DOHH2 (cell line): ENCODE measurements at regions not wholly inside any gene's neighbourhood (a gene's known extent, or its start where the extent isn't known, plus 50 kb on each side); places are given as distances from the start of the nearest gene placed in this dataset.

Experiments
- H3F3A ChIP-seq: fragments of 200-600 bp; sonication (generic), shearing (Covaris generic); 2 replicates; pipeline ENCODE4 v1.6.0; 2016; ENCODE audit warnings: antibody characterized with exemption, mild to moderate bottlenecking; ENCODE audit not compliant: control insufficient read depth, insufficient read depth
- H3K27ac ChIP-seq: fragments of 200-600 bp; sonication (generic); 2 replicates; pipeline ENCODE4 v1.5.1; 2014; ENCODE audit warnings: low read depth, mild to moderate bottlenecking, low read length, moderate library complexity
- H3K27me3 ChIP-seq: fragments of 200-600 bp; sonication (generic); 2 replicates; pipeline ENCODE4 v1.6.1; 2014; ENCODE audit warnings: mild to moderate bottlenecking, low read length, mixed read lengths; ENCODE audit not compliant: control insufficient read depth
- H3K36me3 ChIP-seq: fragments of 200-600 bp; sonication (generic); 2 replicates; pipeline ENCODE4 v1.6.1; 2014; ENCODE audit warnings: mild to moderate bottlenecking, low read length, moderate library complexity, mixed read lengths; ENCODE audit not compliant: control insufficient read depth
- H3K4me1 ChIP-seq: fragments of 200-600 bp; sonication (generic); 2 replicates; pipeline ENCODE4 v1.6.1; 2014; ENCODE audit warnings: mild to moderate bottlenecking, low read length, mixed read lengths; ENCODE audit not compliant: control insufficient read depth
- H3K4me2 ChIP-seq: fragments of 200-600 bp; sonication (generic); 2 replicates; pipeline ENCODE4 v1.6.0; 2014; ENCODE audit warnings: mild to moderate bottlenecking, low read length, moderate library complexity
- H3K4me3 ChIP-seq: fragments of 200-600 bp; sonication (generic); 2 replicates; pipeline ENCODE4 v1.5.1; 2014; ENCODE audit warnings: mild to moderate bottlenecking, low read length, mixed read lengths
- H3K79me2 ChIP-seq: fragments of 200-600 bp; sonication (generic); 2 replicates; pipeline ENCODE4 v1.6.1; 2014; ENCODE audit warnings: mild to moderate bottlenecking, low read length, mixed read lengths; ENCODE audit not compliant: control insufficient read depth
- H3K9me2 ChIP-seq: fragments of 200-600 bp; sonication (generic); replicated peaks from 2 replicates; pipeline ENCODE4 v1.6.1; 2014; ENCODE audit warnings: mild to moderate bottlenecking, low read length, mixed read lengths; ENCODE audit not compliant: control insufficient read depth
- H3K9me3 ChIP-seq: fragments of 200-600 bp; sonication (generic); 2 replicates; pipeline ENCODE4 v1.6.1; 2014; ENCODE audit warnings: antibody characterized with exemption, low read length, mixed read lengths; ENCODE audit not compliant: control insufficient read depth, insufficient read depth
- H4K20me1 ChIP-seq: fragments of 200-600 bp; sonication (generic); 2 replicates; pipeline ENCODE4 v1.6.0; 2014; ENCODE audit warnings: low read depth, mild to moderate bottlenecking, antibody characterized with exemption, low read length, moderate library complexity; ENCODE audit not compliant: control insufficient read depth, insufficient read depth
- EZH2phosphoT487 ChIP-seq: fragments of 200-600 bp; sonication (generic); IDR thresholded peaks from 2 replicates; pipeline ENCODE4 v1.6.1; 2017; ENCODE audit warnings: borderline replicate concordance, mild to moderate bottlenecking, antibody characterized with exemption, low read length, moderate library complexity, mixed read lengths
- TF ChIP-seq, protein P1 (sequence below): fragments of 200-600 bp; sonication (generic); IDR thresholded peaks from one replicate; pipeline ENCODE4 v1.5.1; 2014; ENCODE audit warnings: antibody characterized with exemption, mild to moderate bottlenecking, low read depth, low read length; ENCODE audit not compliant: poor library complexity, severe bottlenecking

DNA sequence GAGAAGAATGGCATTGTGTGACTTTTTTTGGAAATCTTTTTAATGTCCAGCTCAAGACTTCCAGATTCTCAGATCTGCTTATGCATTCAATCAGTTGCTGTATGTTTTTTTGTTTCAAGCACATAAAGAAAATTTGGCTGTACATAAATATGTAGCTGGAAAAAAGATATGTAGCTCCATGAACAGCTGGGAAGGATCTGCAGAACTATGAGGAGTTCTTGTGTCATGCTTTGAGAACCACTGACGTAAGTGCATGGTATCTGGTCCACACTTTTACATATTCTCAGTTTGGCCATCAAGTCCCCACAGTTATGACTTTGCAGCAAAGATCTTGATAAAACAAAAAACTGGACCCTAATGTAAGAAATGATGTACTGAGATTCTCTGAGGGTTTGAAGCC lies 165.9 kb downstream of the KIT start:
- no peak overlapping the region for H3K27ac ChIP-seq
- no peak for TF ChIP-seq EZH2phosphoT487
- TF ChIP-seq, protein P1, sequence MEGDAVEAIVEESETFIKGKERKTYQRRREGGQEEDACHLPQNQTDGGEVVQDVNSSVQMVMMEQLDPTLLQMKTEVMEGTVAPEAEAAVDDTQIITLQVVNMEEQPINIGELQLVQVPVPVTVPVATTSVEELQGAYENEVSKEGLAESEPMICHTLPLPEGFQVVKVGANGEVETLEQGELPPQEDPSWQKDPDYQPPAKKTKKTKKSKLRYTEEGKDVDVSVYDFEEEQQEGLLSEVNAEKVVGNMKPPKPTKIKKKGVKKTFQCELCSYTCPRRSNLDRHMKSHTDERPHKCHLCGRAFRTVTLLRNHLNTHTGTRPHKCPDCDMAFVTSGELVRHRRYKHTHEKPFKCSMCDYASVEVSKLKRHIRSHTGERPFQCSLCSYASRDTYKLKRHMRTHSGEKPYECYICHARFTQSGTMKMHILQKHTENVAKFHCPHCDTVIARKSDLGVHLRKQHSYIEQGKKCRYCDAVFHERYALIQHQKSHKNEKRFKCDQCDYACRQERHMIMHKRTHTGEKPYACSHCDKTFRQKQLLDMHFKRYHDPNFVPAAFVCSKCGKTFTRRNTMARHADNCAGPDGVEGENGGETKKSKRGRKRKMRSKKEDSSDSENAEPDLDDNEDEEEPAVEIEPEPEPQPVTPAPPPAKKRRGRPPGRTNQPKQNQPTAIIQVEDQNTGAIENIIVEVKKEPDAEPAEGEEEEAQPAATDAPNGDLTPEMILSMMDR, result no peak
- no peak overlapping the region for H3K4me3 ChIP-seq
- H3K79me2 ChIP-seq, result no peaks in the 10 kb centered on the region
- H4K20me1 ChIP-seq, result no peaks in the 10 kb centered on the region
- H3K4me2 ChIP-seq, result no peak overlapping the region
- H3K9me2 ChIP-seq, result no peaks in the 10 kb centered on the region
- H3F3A ChIP-seq, result no peaks in the 10 kb centered on the region
- H3K36me3 ChIP-seq, result no peaks in the 10 kb centered on the region
- H3K4me1 ChIP-seq, result no peaks in the 10 kb centered on the region
- no peaks in the 10 kb centered on the region for H3K9me3 ChIP-seq
- H3K27me3 ChIP-seq, result no peaks in the 10 kb centered on the region

GRCh38 chr4:54819034-54819433 lies 161.3 kb downstream of the KIT start:
- Histone ChIP-seq H3K4me1 (no peaks in the 10 kb centered on the region), H3K79me2 (no peaks in the 10 kb centered on the region), H3K9me3 (no peaks in the 10 kb centered on the region), H3K4me3 (no peak overlapping the region), H3K4me2 (no peak overlapping the region), H3K36me3 (no peaks in the 10 kb centered on the region), H3K9me2 (no peaks in the 10 kb centered on the region), H3K27ac (no peak overlapping the region), H4K20me1 (no peaks in the 10 kb centered on the region), H3F3A (no peaks in the 10 kb centered on the region), H3K27me3 (no peaks in the 10 kb centered on the region)
- TF ChIP-seq, protein P1, result no peak
- TF ChIP-seq EZH2phosphoT487, result no peak

DNA sequence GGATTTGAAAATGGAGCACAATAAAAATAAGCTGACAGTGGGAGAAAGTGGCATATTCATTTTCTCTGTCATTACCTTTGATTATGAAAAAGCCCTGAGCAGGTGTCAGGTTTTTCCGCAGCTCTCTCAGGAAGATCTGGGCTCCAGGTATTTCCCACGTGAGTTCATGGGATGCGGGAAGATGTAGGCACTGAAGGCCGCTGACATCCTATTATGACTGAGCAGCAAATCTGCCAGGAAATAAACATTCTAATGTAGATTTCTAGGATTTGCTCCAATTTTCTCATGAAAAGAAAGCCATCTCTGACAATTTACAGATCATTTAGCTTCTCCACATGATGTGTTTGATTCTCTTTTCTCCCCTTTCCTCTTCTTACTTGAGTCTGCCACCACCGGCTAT lies 160.7 kb downstream of the KIT start:
- H3K27ac ChIP-seq, result no peak overlapping the region
- no peak overlapping the region for H3K4me2 ChIP-seq
- no peaks in the 10 kb centered on the region for H3K79me2 ChIP-seq
- no peaks in the 10 kb centered on the region for H3K9me3 ChIP-seq
- no peaks in the 10 kb centered on the region for H3K36me3 ChIP-seq
- TF ChIP-seq, protein P1, result no peak
- no peak for TF ChIP-seq EZH2phosphoT487
- H3F3A ChIP-seq, result no peaks in the 10 kb centered on the region
- H4K20me1 ChIP-seq, result no peaks in the 10 kb centered on the region
- H3K4me1 ChIP-seq, result no peaks in the 10 kb centered on the region
- H3K27me3 ChIP-seq, result no peaks in the 10 kb centered on the region
- no peak overlapping the region for H3K4me3 ChIP-seq
- no peaks in the 10 kb centered on the region for H3K9me2 ChIP-seq

DNA sequence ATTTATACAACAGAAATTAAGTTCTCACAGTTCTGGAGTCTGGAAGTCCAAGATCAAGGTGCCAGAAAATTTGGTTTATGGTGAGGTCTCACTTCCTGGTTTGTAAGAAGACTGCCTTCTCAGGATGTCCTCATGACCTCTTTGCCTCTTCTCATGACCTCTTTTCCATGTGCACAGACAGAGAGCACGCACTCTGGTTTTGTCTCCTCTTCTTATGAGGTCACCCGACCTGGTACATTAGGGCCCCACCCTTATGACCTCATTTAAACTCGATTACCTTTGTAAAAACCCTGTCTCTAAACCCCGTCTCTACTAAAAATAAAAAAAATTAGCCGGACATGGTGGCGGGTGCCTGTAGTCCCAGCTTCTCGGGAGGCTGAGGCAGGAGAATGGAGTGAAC lies 155.9 kb downstream of the KIT start:
- no peaks in the 10 kb centered on the region for H4K20me1 ChIP-seq
- TF ChIP-seq, protein P1, result no peak
- no peak for TF ChIP-seq EZH2phosphoT487

More for the DNA sequence above, 155.9 kb downstream of the KIT start:
- Histone ChIP-seq H3K36me3 (no peaks in the 10 kb centered on the region), H3K4me3 (no peak overlapping the region), H3K4me2 (no peak overlapping the region), H3K27ac (no peak overlapping the region), H3K9me3 (no peaks in the 10 kb centered on the region), H3K9me2 (no peaks in the 10 kb centered on the region), H3K27me3 (no peaks in the 10 kb centered on the region), H3K4me1 (no peaks in the 10 kb centered on the region), H3K79me2 (no peaks in the 10 kb centered on the region), H3F3A (no peaks in the 10 kb centered on the region)
